Keratinocyte (primary cell): ENCODE measurements at regions not wholly inside any gene's neighbourhood (a gene's known extent, or its start where the extent isn't known, plus 50 kb on each side); places are given as distances from the start of the nearest gene placed in this dataset.

ENCODE experiments used
- DNase-seq: peaks from one replicate; pipeline ENCODE4 v3.0.0-alpha.2; 2011; ENCODE audit warnings: low read depth, missing footprints, low spot score
- FAIRE-seq: peaks from 2 replicates; lab custom pipeline; 2011; peaks lifted over from hg19 to GRCh38; lab: Jason Lieb, UNC
- H2AFZ ChIP-seq: 2 replicates; pipeline ENCODE4 v1.6.0; 2012; ENCODE audit warnings: low read length, control low read depth, inconsistent platforms; ENCODE audit not compliant: control insufficient read depth
- H3K27ac ChIP-seq: 2 replicates; pipeline ENCODE4 v1.5.1; 2011; ENCODE audit warnings: low read length; ENCODE audit not compliant: control insufficient read depth, insufficient read depth
- H3K27me3 ChIP-seq: 3 replicates; pipeline ENCODE4 v1.6.0; 2011; ENCODE audit warnings: low read length; ENCODE audit not compliant: control insufficient read depth, insufficient read depth; ENCODE audit errors: extremely low read depth
- H3K36me3 ChIP-seq, 2 experiments: 2 replicates in 1 of 2; 3 replicates in 1 of 2; pipeline ENCODE4 v1.5.1; 2011; ENCODE audit warnings: low read length in 2 of 2, mild to moderate bottlenecking in 1 of 2; ENCODE audit not compliant: control insufficient read depth in 2 of 2, insufficient read depth in 2 of 2; ENCODE audit errors: extremely low read depth in 1 of 2
- H3K4me1 ChIP-seq: 3 replicates; pipeline ENCODE4 v1.5.1; 2011; ENCODE audit warnings: low read length; ENCODE audit not compliant: control insufficient read depth, insufficient read depth; ENCODE audit errors: extremely low read depth
- H3K4me2 ChIP-seq: 3 replicates; pipeline ENCODE4 v1.6.0; 2011; ENCODE audit warnings: low read depth, low read length; ENCODE audit not compliant: control insufficient read depth, insufficient read depth; ENCODE audit errors: extremely low read depth
- H3K4me3 ChIP-seq, 3 experiments: fragments of 200-600 bp in 1 of 3; sonication (generic) in 1 of 3; 2 replicates in 2 of 3; 3 replicates in 1 of 3; pipeline ENCODE4 v1.5.1; 2011 to 2016; ENCODE audit warnings: low read length in 3 of 3, mild to moderate bottlenecking in 3 of 3, control low read depth in 2 of 3, inconsistent platforms in 1 of 3, low read depth in 1 of 3, mixed read lengths in 1 of 3, mixed run types in 1 of 3, moderate library complexity in 1 of 3; ENCODE audit not compliant: control insufficient read depth in 2 of 3, insufficient read depth in 2 of 3; ENCODE audit errors: extremely low read depth in 1 of 3
- H3K79me2 ChIP-seq: 2 replicates; pipeline ENCODE4 v1.6.0; 2012; ENCODE audit warnings: low read length; ENCODE audit not compliant: control insufficient read depth, insufficient read depth
- H3K9ac ChIP-seq: 3 replicates; pipeline ENCODE4 v1.6.0; 2011; ENCODE audit warnings: low read length; ENCODE audit not compliant: control insufficient read depth, insufficient read depth; ENCODE audit errors: extremely low read depth
- H3K9me1 ChIP-seq: 3 replicates; pipeline ENCODE4 v1.6.0; 2011; ENCODE audit warnings: low read length; ENCODE audit not compliant: control insufficient read depth, insufficient read depth; ENCODE audit errors: extremely low read depth
- H3K9me3 ChIP-seq: 2 replicates; pipeline ENCODE4 v1.5.1; 2012; ENCODE audit warnings: low read depth, low read length; ENCODE audit not compliant: control insufficient read depth
- H4K20me1 ChIP-seq: 3 replicates; pipeline ENCODE4 v1.6.0; 2011; ENCODE audit warnings: low read length; ENCODE audit not compliant: control insufficient read depth, insufficient read depth; ENCODE audit errors: extremely low read depth
- EZH2 ChIP-seq: IDR thresholded peaks from one replicate; pipeline ENCODE4 v1.6.1; 2012; ENCODE audit warnings: inconsistent platforms, mild to moderate bottlenecking, low read length, moderate library complexity
- dilution Hi-C: fragments of 300-500 bp; cut with MboI; formaldehyde crosslinking; loops from one replicate; pipeline ENCODE4 v1.7.0; 2020; ENCODE audit warnings: low sequenced_read_pairs; ENCODE audit not compliant: extremely low pct_ligation_motif_present
- TF ChIP-seq, protein P1 (sequence below), 3 experiments: IDR thresholded peaks in 1 of 3; conservative IDR thresholded peaks in 1 of 3; optimal IDR thresholded peaks in 1 of 3; 2 replicates in 2 of 3; 3 replicates in 1 of 3; pipeline versions ENCODE3 to v1.5.1; 2011; ENCODE audit warnings: low read length in 3 of 3, mild to moderate bottlenecking in 3 of 3, moderate library complexity in 2 of 3, control low read depth in 1 of 3, inconsistent platforms in 1 of 3; ENCODE audit not compliant: insufficient read depth in 2 of 3; ENCODE audit errors: extremely low read depth in 1 of 3

DNA sequence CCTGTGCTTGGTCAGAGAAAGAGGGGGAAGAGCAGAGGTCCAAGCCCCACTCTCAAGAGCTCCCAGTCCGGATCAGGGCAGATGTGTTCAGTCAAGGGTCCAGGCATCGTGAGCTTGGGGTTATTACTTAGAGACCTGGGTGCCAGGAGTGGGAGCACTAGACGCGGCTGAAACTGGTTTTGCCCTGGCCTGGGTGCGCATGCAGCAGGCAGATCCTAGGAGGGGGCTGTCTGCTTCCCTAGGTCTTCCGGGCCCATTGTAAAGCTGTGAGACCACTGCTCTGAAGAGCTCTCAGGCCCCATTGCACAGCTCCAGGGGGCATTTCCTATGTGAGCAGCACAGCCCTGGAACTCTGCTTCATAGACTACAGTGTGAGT, 204.9 kb upstream of the LINGO1 start:
- Histone ChIP-seq H3K9me1 (peaks cover 3% of the 10 kb centered on the region), H3K9ac (no peak overlapping the region), H2AFZ (no peak overlapping the region), H4K20me1 (peaks cover 9% of the 10 kb centered on the region), H3K27ac (no peak overlapping the region), H3K36me3 (no peaks in the 10 kb centered on the region), H3K27me3 (peaks cover 33% of the 10 kb centered on the region), H3K4me3 (no peak overlapping the region), H3K4me2 (no peak overlapping the region), H3K4me1 (peaks cover 12% of the 10 kb centered on the region), H3K79me2 (no peaks in the 10 kb centered on the region), H3K9me3 (no peaks in the 10 kb centered on the region)
- FAIRE-seq (no peak), DNase-seq (no peak)
- dilution Hi-C loops, result no loop called here
- TF ChIP-seq, protein P1, sequence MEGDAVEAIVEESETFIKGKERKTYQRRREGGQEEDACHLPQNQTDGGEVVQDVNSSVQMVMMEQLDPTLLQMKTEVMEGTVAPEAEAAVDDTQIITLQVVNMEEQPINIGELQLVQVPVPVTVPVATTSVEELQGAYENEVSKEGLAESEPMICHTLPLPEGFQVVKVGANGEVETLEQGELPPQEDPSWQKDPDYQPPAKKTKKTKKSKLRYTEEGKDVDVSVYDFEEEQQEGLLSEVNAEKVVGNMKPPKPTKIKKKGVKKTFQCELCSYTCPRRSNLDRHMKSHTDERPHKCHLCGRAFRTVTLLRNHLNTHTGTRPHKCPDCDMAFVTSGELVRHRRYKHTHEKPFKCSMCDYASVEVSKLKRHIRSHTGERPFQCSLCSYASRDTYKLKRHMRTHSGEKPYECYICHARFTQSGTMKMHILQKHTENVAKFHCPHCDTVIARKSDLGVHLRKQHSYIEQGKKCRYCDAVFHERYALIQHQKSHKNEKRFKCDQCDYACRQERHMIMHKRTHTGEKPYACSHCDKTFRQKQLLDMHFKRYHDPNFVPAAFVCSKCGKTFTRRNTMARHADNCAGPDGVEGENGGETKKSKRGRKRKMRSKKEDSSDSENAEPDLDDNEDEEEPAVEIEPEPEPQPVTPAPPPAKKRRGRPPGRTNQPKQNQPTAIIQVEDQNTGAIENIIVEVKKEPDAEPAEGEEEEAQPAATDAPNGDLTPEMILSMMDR (optimal IDR thresholded peaks at IDR 0.05 in 1 of 3, IDR thresholded peaks at IDR 0.05 in 1 of 3, conservative IDR thresholded peaks at IDR 0.05 in 1 of 3; ENCODE audit: extremely low read depth in 1 of 3, insufficient read depth in 2 of 3, low read length in 3 of 3), result no peak
- TF ChIP-seq EZH2, result no peak

DNA sequence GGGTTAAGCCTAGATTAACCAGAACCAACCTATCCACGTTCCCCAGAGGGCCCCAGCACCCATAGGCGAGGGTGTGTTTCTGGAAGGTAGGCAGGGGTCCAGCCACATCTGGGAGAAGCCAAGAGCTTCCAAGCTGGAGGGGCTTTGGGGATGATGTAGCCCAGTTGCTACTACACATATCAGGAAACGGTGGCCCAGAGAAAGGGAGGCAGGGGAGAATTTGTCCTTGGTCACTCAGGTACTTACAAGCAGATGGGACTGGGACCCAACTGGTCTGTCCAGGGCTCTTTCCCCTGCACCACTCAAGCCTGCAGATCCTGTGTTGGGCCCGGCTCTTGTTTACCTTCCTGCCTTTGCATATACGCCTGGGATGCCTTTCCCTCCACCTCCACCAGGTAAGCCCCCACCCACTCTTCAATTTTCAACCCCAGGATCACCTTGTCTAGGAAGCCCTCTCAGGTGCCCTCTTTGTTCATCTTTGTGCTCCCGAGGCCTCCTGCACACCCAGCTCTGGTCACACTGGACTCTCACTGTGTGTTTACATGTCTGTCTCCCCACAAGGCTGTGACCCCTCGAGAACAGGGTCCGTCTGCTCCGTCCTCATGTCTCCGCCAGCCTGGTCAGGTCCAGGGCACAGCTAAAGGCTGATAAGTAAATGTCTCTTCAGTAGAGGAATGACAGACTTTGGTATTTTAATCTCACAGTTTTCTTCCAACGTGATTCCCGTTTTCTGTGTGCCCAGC, 204.4 kb upstream of the LINGO1 start:
- Histone ChIP-seq H3K4me1 (peaks cover 12% of the 10 kb centered on the region), H3K36me3 (no peaks in the 10 kb centered on the region), H3K9me3 (no peaks in the 10 kb centered on the region), H4K20me1 (peaks cover 9% of the 10 kb centered on the region), H3K27me3 (peaks cover 33% of the 10 kb centered on the region), H3K79me2 (no peaks in the 10 kb centered on the region), H3K9ac (no peak overlapping the region), H2AFZ (no peak overlapping the region), H3K27ac (no peak overlapping the region), H3K4me3 (no peak overlapping the region), H3K4me2 (no peak overlapping the region), H3K9me1 (peaks cover 3% of the 10 kb centered on the region)
- DNase-seq (no peak), FAIRE-seq (no peak)
- dilution Hi-C loops, result no loop called here
- TF ChIP-seq EZH2, result no peak
- TF ChIP-seq, protein P1 (optimal IDR thresholded peaks at IDR 0.05 in 1 of 3, IDR thresholded peaks at IDR 0.05 in 1 of 3, conservative IDR thresholded peaks at IDR 0.05 in 1 of 3; ENCODE audit: extremely low read depth in 1 of 3, insufficient read depth in 2 of 3, low read length in 3 of 3), result no peak
